Fibroblast of lung (primary cell): ENCODE measurements at regions not wholly inside any gene's neighbourhood (a gene's known extent, or its start where the extent isn't known, plus 50 kb on each side); places are given as distances from the start of the nearest gene placed in this dataset.

Experiments used
- DNase-seq, 2 donors: peaks; one replicate each; pipeline versions ENCODE4 v3.0.0 to v3.0.0-alpha.2; 2010; ENCODE audit warnings: low read depth in 2 of 2
- H2AFZ ChIP-seq: 2 replicates; pipeline ENCODE4 v1.5.1; 2012; ENCODE audit warnings: low read length, control low read depth, inconsistent platforms
- H3K27ac ChIP-seq: 2 replicates; pipeline ENCODE4 v1.5.1; 2011; ENCODE audit warnings: low read length, control low read depth; ENCODE audit not compliant: insufficient read depth
- H3K27me3 ChIP-seq: 2 replicates; pipeline ENCODE4 v1.5.1; 2011; ENCODE audit warnings: mild to moderate bottlenecking, low read length; ENCODE audit not compliant: control insufficient read depth, insufficient read depth
- H3K36me3 ChIP-seq: 2 replicates; pipeline ENCODE4 v1.5.1; 2011; ENCODE audit warnings: low read length; ENCODE audit not compliant: control insufficient read depth, insufficient read depth
- H3K4me1 ChIP-seq: 2 replicates; pipeline ENCODE4 v1.5.1; 2011; ENCODE audit warnings: low read length; ENCODE audit not compliant: control insufficient read depth, insufficient read depth; ENCODE audit errors: extremely low read depth
- H3K4me2 ChIP-seq: 2 replicates; pipeline ENCODE4 v1.5.1; 2011; ENCODE audit warnings: low read length, control low read depth; ENCODE audit not compliant: insufficient read depth; ENCODE audit errors: extremely low read depth
- H3K4me3 ChIP-seq, 4 experiments: fragments of 200-600 bp in 1 of 4; sonication (generic) in 1 of 4; replicated peaks in 1 of 4; 2 replicates each; pipeline ENCODE4 v1.5.1; 2011 to 2016; ENCODE audit warnings: low read length in 4 of 4, low read depth in 3 of 4, mild to moderate bottlenecking in 3 of 4, control low read depth in 2 of 4, inconsistent platforms in 1 of 4, mixed read lengths in 1 of 4; ENCODE audit not compliant: insufficient read depth in 1 of 4; ENCODE audit errors: control extremely low read depth in 1 of 4
- H3K79me2 ChIP-seq: 2 replicates; pipeline ENCODE4 v1.5.1; 2012; ENCODE audit warnings: mild to moderate bottlenecking, low read length, inconsistent platforms; ENCODE audit not compliant: control insufficient read depth, insufficient read depth
- H3K9ac ChIP-seq: 2 replicates; pipeline ENCODE4 v1.5.1; 2011; ENCODE audit warnings: mild to moderate bottlenecking, low read length, control low read depth; ENCODE audit not compliant: insufficient read depth
- H3K9me3 ChIP-seq: 2 replicates; pipeline ENCODE4 v1.5.1; 2012; ENCODE audit warnings: low read depth, low read length; ENCODE audit not compliant: control insufficient read depth, insufficient read depth
- H4K20me1 ChIP-seq: 2 replicates; pipeline ENCODE4 v1.5.1; 2011; ENCODE audit warnings: low read length; ENCODE audit not compliant: control insufficient read depth, insufficient read depth; ENCODE audit errors: extremely low read depth
- CTCF ChIP-seq, 2 donors: IDR thresholded peaks in 1 of 2; conservative IDR thresholded peaks in 1 of 2; 1 replicate in 1 of 2; 2 replicates in 1 of 2; pipeline ENCODE4 v1.5.1; 2011 to 2012; ENCODE audit warnings: low read length in 2 of 2, control low read depth in 1 of 2, inconsistent platforms in 1 of 2, low read depth in 1 of 2, mild to moderate bottlenecking in 1 of 2
- EZH2 ChIP-seq: IDR thresholded peaks from 2 replicates; pipeline ENCODE4 v1.5.1; 2012; ENCODE audit warnings: low read length, control low read depth, mild to moderate bottlenecking; ENCODE audit errors: missing control alignments

- H3K27me3 ChIP-seq, result peaks cover 59% of the 10 kb centered on the region
- H3K27ac ChIP-seq, result no peak overlapping the region
- peak; percentile 95 for TF ChIP-seq EZH2
- TF ChIP-seq CTCF (conservative IDR thresholded peaks at IDR 0.05 in 1 of 2, IDR thresholded peaks at IDR 0.05 in 1 of 2; ENCODE audit: low read depth in 1 of 2, low read length in 2 of 2), result no peak
- peak in 1 of 2 donors; percentile 13 for DNase-seq
- peaks cover 2% of the 10 kb centered on the region for H4K20me1 ChIP-seq
- H3K79me2 ChIP-seq, result no peaks in the 10 kb centered on the region
- H2AFZ ChIP-seq, result no peak overlapping the region
- no peaks in the 10 kb centered on the region for H3K36me3 ChIP-seq
- H3K4me1 ChIP-seq, result peaks cover 2% of the 10 kb centered on the region
- H3K4me3 ChIP-seq, result peak overlapping the region in 1 of 4 experiments; percentile 41
- no peaks in the 10 kb centered on the region for H3K9me3 ChIP-seq
- H3K9ac ChIP-seq, result no peak overlapping the region
- peak overlapping the region; percentile 32 for H3K4me2 ChIP-seq
Measured at GRCh38 chr7:128166603-128167041, 74.5 kb upstream of the LEP start.

DNA sequence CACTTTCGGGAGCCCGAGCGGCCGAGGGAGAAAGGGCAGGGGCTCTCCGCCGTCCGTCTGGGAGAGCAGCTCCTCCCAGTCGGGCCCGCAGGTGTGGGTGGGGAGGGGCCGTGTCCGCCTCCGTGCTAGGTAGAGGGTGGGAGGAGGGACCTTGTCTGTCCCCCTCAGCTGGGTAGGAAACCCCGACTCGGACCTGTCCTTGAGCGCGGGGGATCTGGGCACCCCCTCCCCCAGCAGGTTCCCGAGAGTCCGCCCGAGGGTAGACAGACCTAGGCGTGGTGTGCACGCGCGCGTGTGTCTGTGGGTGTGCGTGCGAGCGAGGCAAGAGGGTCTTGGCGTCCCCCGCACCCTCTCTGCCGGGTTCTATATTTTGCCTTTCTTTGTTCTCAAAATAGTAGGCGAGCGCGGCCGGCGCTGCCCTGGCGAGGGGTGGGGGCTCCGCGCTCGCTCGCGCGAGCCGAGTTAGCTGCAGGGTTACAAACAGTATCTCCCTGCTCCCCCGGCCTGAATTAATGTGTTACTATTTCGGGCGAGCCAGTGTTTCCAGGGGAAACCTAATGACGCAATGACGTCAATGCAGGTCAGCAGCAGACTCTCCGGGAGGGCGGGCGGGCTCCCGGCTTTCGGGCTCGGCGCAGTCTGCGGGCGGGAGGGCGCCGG lies 73.9 kb upstream of the LEP start:
- peak; percentile 72 for DNase-seq
- H3K79me2 ChIP-seq, result no peaks in the 10 kb centered on the region
- no peak overlapping the region for H2AFZ ChIP-seq
- peak overlapping the region; percentile 64 for H3K4me2 ChIP-seq
- H3K36me3 ChIP-seq, result no peaks in the 10 kb centered on the region
- H3K4me1 ChIP-seq, result peaks cover 2% of the 10 kb centered on the region
- H3K9me3 ChIP-seq, result no peaks in the 10 kb centered on the region
- peaks cover 2% of the 10 kb centered on the region for H4K20me1 ChIP-seq
- peak overlapping the region in 3 of 4 experiments; percentile 2 to 41 (median 12) for H3K4me3 ChIP-seq
- no peak for TF ChIP-seq CTCF (conservative IDR thresholded peaks at IDR 0.05 in 1 of 2, IDR thresholded peaks at IDR 0.05 in 1 of 2; ENCODE audit: low read depth in 1 of 2, low read length in 2 of 2)
- TF ChIP-seq EZH2, result peak; percentile 97
- no peak overlapping the region for H3K27ac ChIP-seq
- peaks cover 64% of the 10 kb centered on the region for H3K27me3 ChIP-seq
- H3K9ac ChIP-seq, result no peak overlapping the region

GRCh38 chr7:128167791-128168666 lies 73.0 kb upstream of the LEP start:
- Histone ChIP-seq H3K27me3 (peaks cover 65% of the 10 kb centered on the region), H3K4me2 (no peak overlapping the region), H3K9ac (no peak overlapping the region), H3K9me3 (no peaks in the 10 kb centered on the region), H2AFZ (no peak overlapping the region), H3K27ac (no peak overlapping the region), H3K4me1 (peaks cover 2% of the 10 kb centered on the region), H3K4me3 (no peak overlapping the region), H4K20me1 (peaks cover 2% of the 10 kb centered on the region), H3K36me3 (no peaks in the 10 kb centered on the region), H3K79me2 (no peaks in the 10 kb centered on the region)
- DNase-seq, result no peak
- TF ChIP-seq CTCF (conservative IDR thresholded peaks at IDR 0.05 in 1 of 2, IDR thresholded peaks at IDR 0.05 in 1 of 2; ENCODE audit: low read depth in 1 of 2, low read length in 2 of 2) (no peak), EZH2 (peak; percentile 100)
